B cell (primary cell): ENCODE measurements at regions not wholly inside any gene's neighbourhood (a gene's known extent, or its start where the extent isn't known, plus 50 kb on each side); places are given as distances from the start of the nearest gene placed in this dataset.

Experiments
- ATAC-seq: fragments of 200-7000 bp; cut with Tn5 transposase; one replicate; pipeline ENCODE4 v1.10.0; 2021; ENCODE audit warnings: low read depth, mild to moderate bottlenecking, moderate number of reproducible peaks, moderate library complexity
- CTCF ChIA-PET: fragments of 350-600 bp; sonication (Branson Sonifier 250); formaldehyde crosslinking; loops from one replicate; lab custom pipeline; 2021; ENCODE audit warnings: antibody characterized with exemption, inconsistent platforms; lab: Charles Lee
- POLR2A ChIA-PET: fragments of 350-600 bp; sonication (Branson Sonifier 250); formaldehyde crosslinking; loops from one replicate; lab custom pipeline; 2021; ENCODE audit warnings: antibody characterized with exemption; lab: Charles Lee
- DNase-seq: peaks from one replicate; pipeline ENCODE4 v3.0.0; 2013
- H2AFZ ChIP-seq: 2 replicates; pipeline ENCODE4 v1.6.1; 2012; ENCODE audit warnings: mild to moderate bottlenecking, low read depth, low read length; ENCODE audit not compliant: insufficient read depth, poor library complexity, severe bottlenecking
- H3K27ac ChIP-seq, 2 donors: 1 replicate in 1 of 2; 2 replicates in 1 of 2; pipeline ENCODE4 v1.5.1; 2012 to 2013; ENCODE audit warnings: low read length in 2 of 2, mild to moderate bottlenecking in 2 of 2, moderate library complexity in 1 of 2
- H3K27me3 ChIP-seq, 4 experiments: fragments of 200-600 bp in 1 of 4; sonication (generic) in 1 of 4; replicated peaks in 1 of 4; 1 replicate in 2 of 4; 2 replicates in 2 of 4; pipeline versions ENCODE4 v1.6.1 to v1.7.0; 2013 to 2016; ENCODE audit warnings: low read length in 3 of 4, mild to moderate bottlenecking in 2 of 4, mixed read lengths in 1 of 4, moderate library complexity in 1 of 4; ENCODE audit not compliant: insufficient read depth in 4 of 4, control insufficient read depth in 3 of 4; ENCODE audit errors: control extremely low read depth in 1 of 4
- H3K36me3 ChIP-seq, 2 experiments: replicated peaks in 1 of 2; 1 replicate in 1 of 2; 2 replicates in 1 of 2; pipeline versions ENCODE4 v1.6.1 to v1.7.1; 2013; ENCODE audit warnings: low read length in 1 of 2; ENCODE audit not compliant: insufficient read depth in 2 of 2, control insufficient read depth in 1 of 2; ENCODE audit errors: control extremely low read depth in 1 of 2, extremely low read depth in 1 of 2
- H3K4me1 ChIP-seq, 2 donors: fragments of 200-600 bp in 1 of 2; sonication (generic) in 1 of 2; 1 replicate in 1 of 2; 2 replicates in 1 of 2; pipeline versions ENCODE4 v1.5.1 to v1.6.1; 2013 to 2017; ENCODE audit warnings: low read length in 2 of 2; ENCODE audit not compliant: control insufficient read depth in 2 of 2, insufficient read depth in 2 of 2
- H3K4me2 ChIP-seq: replicated peaks from 2 replicates; pipeline ENCODE3; 2012; ENCODE audit warnings: mild to moderate bottlenecking, low read depth, low read length; ENCODE audit not compliant: poor library complexity, severe bottlenecking
- H3K4me3 ChIP-seq, 5 experiments: fragments of 200-600 bp in 1 of 5; sonication (generic) in 1 of 5; 1 replicate in 3 of 5; 2 replicates in 2 of 5; pipeline versions ENCODE4 v1.5.1 to v1.7.0; 2011 to 2016; ENCODE audit warnings: low read length in 4 of 5, mild to moderate bottlenecking in 4 of 5, low read depth in 2 of 5, control low read depth in 1 of 5, moderate library complexity in 1 of 5; ENCODE audit not compliant: insufficient read depth in 1 of 5; ENCODE audit errors: control extremely low read depth in 1 of 5, extremely low read depth in 1 of 5
- H3K79me2 ChIP-seq: fragments of 200-600 bp; sonication (generic); one replicate; pipeline ENCODE4 v1.6.0; 2016; ENCODE audit warnings: low read length; ENCODE audit not compliant: control insufficient read depth, insufficient read depth
- H3K9ac ChIP-seq: fragments of 200-600 bp; sonication (generic); 2 replicates; pipeline ENCODE4 v1.6.1; 2017; ENCODE audit warnings: mild to moderate bottlenecking, low read length, moderate library complexity
- H3K9me3 ChIP-seq, 3 donors: one replicate each; pipeline versions ENCODE4 v1.6.1 to v1.7.1; 2013; ENCODE audit warnings: low read length in 2 of 3; ENCODE audit not compliant: control insufficient read depth in 2 of 3, insufficient read depth in 1 of 3; ENCODE audit errors: control extremely low read depth in 1 of 3
- H4K20me1 ChIP-seq: 2 replicates; pipeline ENCODE4 v1.6.0; 2012; ENCODE audit warnings: mild to moderate bottlenecking, low read length; ENCODE audit not compliant: insufficient read depth, control insufficient read depth, poor library complexity, severe bottlenecking
- H3K27ac Mint-ChIP-seq: one replicate; pipeline ENCODE4 v1.8.0; 2021; ENCODE audit warnings: mixed read lengths
- H3K27me3 Mint-ChIP-seq: one replicate; pipeline ENCODE4 v1.8.0; 2021; ENCODE audit warnings: mixed read lengths
- H3K4me1 Mint-ChIP-seq: one replicate; pipeline ENCODE4 v1.8.0; 2021; ENCODE audit warnings: mixed read lengths
- H3K4me3 Mint-ChIP-seq: one replicate; pipeline ENCODE4 v1.8.0; 2021; ENCODE audit warnings: mixed read lengths
- H3K9me3 Mint-ChIP-seq: one replicate; pipeline ENCODE4 v1.8.0; 2022; ENCODE audit warnings: mixed read lengths; ENCODE audit not compliant: insufficient read depth
- EZH2 ChIP-seq: IDR thresholded peaks from 2 replicates; pipeline ENCODE4 v1.6.1; 2012; ENCODE audit warnings: borderline replicate concordance, low read depth, mild to moderate bottlenecking, moderate library complexity, low read length; ENCODE audit not compliant: insufficient read depth, poor library complexity, severe bottlenecking
- WGBS: methylation state at CpG from one replicate; pipeline ENCODE4 v1.1.5; 2013; ENCODE audit warnings: missing lambda C conversion rate; ENCODE audit not compliant: insufficient coverage; 5-methylcytosine and 5-hydroxymethylcytosine counted together
- intact Hi-C: fragments of 100-400 bp; cut with micrococcal nuclease; formaldehyde crosslinking; loops from one replicate; pipeline ENCODE4 v1.10.0; 2022
- TF ChIP-seq, protein P1 (sequence below): fragments of 200-600 bp; IDR thresholded peaks from one replicate; pipeline ENCODE4 v1.8.0; 2022; ENCODE audit warnings: antibody characterized with exemption, mild to moderate bottlenecking

DNA sequence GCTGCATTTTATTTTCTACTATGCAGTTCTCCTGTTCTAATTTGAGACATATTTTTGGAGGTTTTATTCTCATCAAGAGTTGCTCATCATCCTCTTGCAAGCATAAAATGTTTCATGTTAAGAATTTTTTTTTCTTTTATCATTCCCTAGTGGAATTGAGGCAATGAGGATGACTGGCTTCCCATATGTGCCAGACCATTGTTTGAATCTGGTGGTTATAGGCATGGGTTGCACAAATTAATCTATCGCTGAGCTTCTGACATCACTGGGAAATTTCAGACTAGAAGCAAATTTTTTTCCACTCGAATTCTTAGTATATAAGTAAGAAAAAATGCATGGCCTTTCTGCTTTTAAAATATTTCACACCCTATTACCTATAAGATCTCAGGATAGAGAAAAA, 279.1 kb upstream of the PLSCR5 start:
- H3K9me3 ChIP-seq: no peaks in the 10 kb centered on the region
- TF ChIP-seq, protein P1, sequence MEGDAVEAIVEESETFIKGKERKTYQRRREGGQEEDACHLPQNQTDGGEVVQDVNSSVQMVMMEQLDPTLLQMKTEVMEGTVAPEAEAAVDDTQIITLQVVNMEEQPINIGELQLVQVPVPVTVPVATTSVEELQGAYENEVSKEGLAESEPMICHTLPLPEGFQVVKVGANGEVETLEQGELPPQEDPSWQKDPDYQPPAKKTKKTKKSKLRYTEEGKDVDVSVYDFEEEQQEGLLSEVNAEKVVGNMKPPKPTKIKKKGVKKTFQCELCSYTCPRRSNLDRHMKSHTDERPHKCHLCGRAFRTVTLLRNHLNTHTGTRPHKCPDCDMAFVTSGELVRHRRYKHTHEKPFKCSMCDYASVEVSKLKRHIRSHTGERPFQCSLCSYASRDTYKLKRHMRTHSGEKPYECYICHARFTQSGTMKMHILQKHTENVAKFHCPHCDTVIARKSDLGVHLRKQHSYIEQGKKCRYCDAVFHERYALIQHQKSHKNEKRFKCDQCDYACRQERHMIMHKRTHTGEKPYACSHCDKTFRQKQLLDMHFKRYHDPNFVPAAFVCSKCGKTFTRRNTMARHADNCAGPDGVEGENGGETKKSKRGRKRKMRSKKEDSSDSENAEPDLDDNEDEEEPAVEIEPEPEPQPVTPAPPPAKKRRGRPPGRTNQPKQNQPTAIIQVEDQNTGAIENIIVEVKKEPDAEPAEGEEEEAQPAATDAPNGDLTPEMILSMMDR: no peak
- no peak for TF ChIP-seq EZH2
- ATAC-seq: no peak
- H3K4me1 Mint-ChIP-seq: no peaks in the 10 kb centered on the region
- no peaks in the 10 kb centered on the region for H3K4me1 ChIP-seq
- intact Hi-C loops: no loop called here
- no peaks in the 10 kb centered on the region for H3K36me3 ChIP-seq
- H3K27ac Mint-ChIP-seq: no peak overlapping the region
- no peak overlapping the region for H3K27ac ChIP-seq
- CTCF ChIA-PET: no interaction called here
- H3K9me3 Mint-ChIP-seq: no peaks in the 10 kb centered on the region
- H2AFZ ChIP-seq: no peak overlapping the region
- H4K20me1 ChIP-seq: no peaks in the 10 kb centered on the region
- DNase-seq: no peak
- H3K9ac ChIP-seq: no peak overlapping the region
- no peak overlapping the region for H3K4me2 ChIP-seq
- no CpG with 5 or more reads among the region's 2 CpGs for WGBS
- H3K4me3 ChIP-seq: no peak overlapping the region
- H3K4me3 Mint-ChIP-seq: no peak overlapping the region
- H3K79me2 ChIP-seq: no peaks in the 10 kb centered on the region
- POLR2A ChIA-PET: no interaction called here
- no peaks in the 10 kb centered on the region for H3K27me3 Mint-ChIP-seq
- no peaks in the 10 kb centered on the region for H3K27me3 ChIP-seq

DNA sequence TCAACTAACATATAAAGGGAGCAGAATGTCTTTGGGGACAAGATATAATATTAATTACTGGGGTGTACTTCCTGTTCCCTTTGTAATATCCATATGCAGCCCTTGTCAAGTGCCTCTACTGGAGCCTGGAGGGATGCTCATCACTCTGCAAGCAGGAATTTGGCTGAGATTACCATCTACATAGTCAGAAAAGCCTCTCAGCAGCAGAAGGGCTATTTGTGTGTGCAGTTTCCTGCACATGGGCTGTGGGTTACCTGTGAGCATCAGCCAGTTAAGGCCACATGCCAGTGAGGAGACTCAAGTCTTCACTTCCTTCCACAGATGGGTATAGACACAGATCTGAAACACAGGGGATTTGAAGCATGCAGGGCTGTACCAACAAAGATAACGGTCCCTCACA, 278.1 kb upstream of the PLSCR5 start:
- H3K4me1 Mint-ChIP-seq: no peaks in the 10 kb centered on the region
- no peaks in the 10 kb centered on the region for H3K9me3 ChIP-seq
- no peaks in the 10 kb centered on the region for H3K9me3 Mint-ChIP-seq
- no peak overlapping the region for H2AFZ ChIP-seq
- H3K4me3 ChIP-seq: no peak overlapping the region
- no peak overlapping the region for H3K4me2 ChIP-seq
- H3K27ac Mint-ChIP-seq: no peak overlapping the region
- H3K27me3 ChIP-seq: no peaks in the 10 kb centered on the region
- ChIA-PET POLR2A (no interaction called here), CTCF (no interaction called here)
- TF ChIP-seq, protein P1: no peak
- TF ChIP-seq EZH2: no peak
- no peak overlapping the region for H3K27ac ChIP-seq
- H3K9ac ChIP-seq: no peak overlapping the region
- no peaks in the 10 kb centered on the region for H3K27me3 Mint-ChIP-seq
- no peak for DNase-seq
- no peaks in the 10 kb centered on the region for H3K79me2 ChIP-seq
- intact Hi-C loops: no loop called here
- H3K4me3 Mint-ChIP-seq: no peak overlapping the region
- WGBS: no CpG with 5 or more reads among the region's 1 CpG
- no peak for ATAC-seq
- H4K20me1 ChIP-seq: no peaks in the 10 kb centered on the region
- no peaks in the 10 kb centered on the region for H3K4me1 ChIP-seq
- no peaks in the 10 kb centered on the region for H3K36me3 ChIP-seq
